ENCODE measurements at regions not wholly inside any gene's neighbourhood (a gene's known extent, or its start where the extent isn't known, plus 50 kb on each side); places are given as distances from the start of the nearest gene placed in this dataset.
"Not testable (repeated sequence)": the region's sequence is repeated elsewhere in the genome, so short reads cannot be mapped to it uniquely, and the experiment has no call there.

- ATAC-seq = no peak
- Mint-ChIP-seq H3K27me3 (peaks cover 46% of the 10 kb centered on the region), H3K9me3 (no peaks in the 10 kb centered on the region), H3K36me3 (no peaks in the 10 kb centered on the region), H3K4me3 (no peak overlapping the region), H3K27ac (no peak overlapping the region), H3K4me1 (peaks cover 18% of the 10 kb centered on the region)
Observed at GRCh38 chr10:114872519-114873087, 51.0 kb downstream of the FHIP2A start.

- H3K27ac Mint-ChIP-seq = no peak overlapping the region
- peak overlapping the region; percentile 14 for H3K4me3 Mint-ChIP-seq
- no peaks in the 10 kb centered on the region for H3K36me3 Mint-ChIP-seq
- peaks cover 26% of the 10 kb centered on the region for H3K4me1 Mint-ChIP-seq
- H3K27me3 Mint-ChIP-seq = peaks cover 46% of the 10 kb centered on the region
- H3K9me3 Mint-ChIP-seq = no peaks in the 10 kb centered on the region
- ATAC-seq = peak; percentile 68
Observed at GRCh38 chr10:114874827-114875411, 53.3 kb downstream of the FHIP2A start.

DNA sequence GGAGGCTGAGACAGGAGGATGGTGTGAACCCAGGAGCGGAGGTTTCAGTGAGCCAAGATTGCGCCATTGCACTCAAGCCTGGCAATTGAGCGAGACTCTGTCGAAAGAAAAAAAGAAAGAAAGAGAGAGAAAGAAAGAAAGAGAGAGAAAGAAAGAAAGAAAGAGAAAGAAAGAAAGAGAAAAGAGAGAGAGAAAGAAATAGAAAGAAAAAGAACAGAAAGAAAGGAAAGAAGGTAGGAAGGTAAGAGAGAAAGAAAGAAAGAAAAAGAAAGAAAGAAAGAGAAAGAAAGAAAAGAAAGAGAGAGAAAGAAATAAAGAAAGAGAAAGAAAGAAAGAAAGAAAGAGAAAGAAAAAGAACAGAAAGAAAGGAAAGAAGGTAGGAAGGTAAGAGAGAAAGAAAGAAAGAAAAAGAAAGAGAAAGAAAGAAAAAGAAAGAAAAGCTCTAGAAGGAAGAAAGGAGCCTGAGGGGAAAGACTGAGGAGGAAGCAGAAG, 54.1 kb downstream of the FHIP2A start:
- ATAC-seq, H3K4me3 Mint-ChIP-seq, H3K9me3 Mint-ChIP-seq, H3K27ac Mint-ChIP-seq, H3K36me3 Mint-ChIP-seq: not testable (repeated sequence)
- Mint-ChIP-seq H3K27me3 (peaks cover 46% of the 10 kb centered on the region), H3K4me1 (peaks cover 26% of the 10 kb centered on the region)

- H3K27me3 Mint-ChIP-seq = peaks cover 44% of the 10 kb centered on the region
- no peak overlapping the region for H3K4me3 Mint-ChIP-seq
- ATAC-seq = no peak
- H3K27ac Mint-ChIP-seq = no peak overlapping the region
- no peaks in the 10 kb centered on the region for H3K9me3 Mint-ChIP-seq
- no peaks in the 10 kb centered on the region for H3K36me3 Mint-ChIP-seq
- H3K4me1 Mint-ChIP-seq = peaks cover 26% of the 10 kb centered on the region
Observed at GRCh38 chr10:114876169-114876568, 54.6 kb downstream of the FHIP2A start.

DNA sequence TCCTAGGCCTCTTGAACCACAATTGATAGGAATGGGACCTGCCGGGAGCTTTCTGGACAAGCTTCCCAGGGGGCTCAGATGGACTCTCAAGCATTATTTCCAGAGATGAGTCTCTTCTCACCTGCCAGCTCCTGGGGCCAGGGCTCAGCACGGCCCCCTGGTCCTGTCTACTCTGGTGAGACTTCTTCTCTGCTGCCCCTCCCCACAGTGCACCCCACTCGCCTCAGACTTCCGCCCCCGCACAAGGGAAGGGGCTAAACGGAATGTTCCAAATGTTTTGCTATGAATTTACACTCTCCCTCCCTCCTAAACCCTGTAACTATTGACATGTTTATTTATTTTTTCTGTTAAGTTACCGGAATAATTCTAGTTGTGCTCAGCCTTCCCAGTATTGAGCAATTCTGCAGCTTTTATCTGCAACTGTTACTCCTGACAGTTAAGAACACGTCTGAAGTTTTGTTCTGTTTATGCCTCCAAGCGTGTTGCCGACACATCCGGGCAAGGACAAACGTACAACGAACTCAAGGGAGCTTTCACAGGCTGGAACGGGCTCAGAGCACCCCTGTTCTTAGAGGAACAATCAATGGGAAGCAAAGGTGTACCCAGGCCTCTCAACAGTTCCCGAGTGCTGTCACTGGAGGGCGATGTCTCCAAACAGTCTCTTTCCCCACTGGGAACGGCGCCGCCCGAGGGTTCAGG, 55.2 kb downstream of the FHIP2A start:
- no peak overlapping the region for H3K4me3 Mint-ChIP-seq
- peaks cover 26% of the 10 kb centered on the region for H3K4me1 Mint-ChIP-seq
- no peak overlapping the region for H3K27ac Mint-ChIP-seq
- H3K9me3 Mint-ChIP-seq = no peaks in the 10 kb centered on the region
- peaks cover 39% of the 10 kb centered on the region for H3K27me3 Mint-ChIP-seq
- no peaks in the 10 kb centered on the region for H3K36me3 Mint-ChIP-seq
- peak; percentile 61 for ATAC-seq

DNA sequence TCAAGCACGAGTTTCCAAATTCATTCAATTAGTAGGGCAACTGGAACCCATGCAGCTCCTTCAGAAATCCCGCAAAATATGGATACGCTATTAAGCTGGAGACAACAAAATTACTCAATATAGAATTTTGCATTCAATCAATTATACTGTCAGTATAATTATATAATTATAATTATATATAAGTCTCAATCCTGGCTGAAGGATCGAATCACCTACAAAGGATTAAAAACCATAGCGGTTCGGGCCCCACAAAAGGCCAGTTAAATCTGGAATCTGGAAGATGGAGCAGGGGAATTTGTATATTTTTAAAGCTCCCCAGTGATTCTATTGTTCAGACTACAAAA, 55.7 kb downstream of the FHIP2A start:
- ATAC-seq = no peak
- peaks cover 33% of the 10 kb centered on the region for H3K27me3 Mint-ChIP-seq
- H3K27ac Mint-ChIP-seq = no peak overlapping the region
- H3K36me3 Mint-ChIP-seq = no peaks in the 10 kb centered on the region
- no peaks in the 10 kb centered on the region for H3K9me3 Mint-ChIP-seq
- H3K4me3 Mint-ChIP-seq = no peak overlapping the region
- H3K4me1 Mint-ChIP-seq = peaks cover 26% of the 10 kb centered on the region

- H3K9me3 Mint-ChIP-seq = no peaks in the 10 kb centered on the region
- no peaks in the 10 kb centered on the region for H3K36me3 Mint-ChIP-seq
- H3K4me3 Mint-ChIP-seq = no peak overlapping the region
- H3K27me3 Mint-ChIP-seq = peaks cover 29% of the 10 kb centered on the region
- ATAC-seq = no peak
- no peak overlapping the region for H3K27ac Mint-ChIP-seq
- peaks cover 26% of the 10 kb centered on the region for H3K4me1 Mint-ChIP-seq
Observed at GRCh38 chr10:114879093-114879492, 57.5 kb downstream of the FHIP2A start.

DNA sequence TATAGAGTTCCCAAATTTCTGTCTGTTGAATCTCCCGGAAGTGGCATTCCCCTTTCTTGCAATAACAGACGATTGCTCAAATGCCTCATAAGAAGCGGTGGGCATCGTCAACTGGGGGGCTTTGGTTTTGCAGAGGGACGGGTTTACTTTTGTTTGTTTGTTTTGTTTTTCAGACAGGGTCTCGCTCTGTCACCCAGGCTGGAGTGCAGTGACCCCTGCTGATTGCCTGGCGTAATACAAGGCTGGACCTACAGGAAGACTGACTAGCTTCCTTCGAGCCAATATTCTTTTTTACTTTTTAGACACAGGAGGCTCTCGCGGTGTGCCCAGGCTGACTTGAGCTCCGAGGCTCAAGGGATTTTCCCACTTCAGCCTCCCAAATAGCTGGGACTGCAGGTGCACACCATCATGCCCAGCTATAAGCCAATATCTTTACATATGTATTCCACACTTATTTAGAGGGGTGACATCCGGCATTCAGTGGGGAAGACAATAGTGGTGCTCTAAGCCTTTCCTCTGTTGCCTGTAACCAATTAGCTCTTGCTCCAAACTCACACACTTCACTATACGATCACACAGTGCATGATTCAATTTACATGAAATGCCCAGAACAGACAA, 58.1 kb downstream of the FHIP2A start:
- ATAC-seq = no peak
- H3K27ac Mint-ChIP-seq = no peak overlapping the region
- no peaks in the 10 kb centered on the region for H3K9me3 Mint-ChIP-seq
- H3K4me1 Mint-ChIP-seq = peaks cover 25% of the 10 kb centered on the region
- H3K27me3 Mint-ChIP-seq = peaks cover 25% of the 10 kb centered on the region
- peak overlapping the region; percentile 14 for H3K4me3 Mint-ChIP-seq
- H3K36me3 Mint-ChIP-seq = no peaks in the 10 kb centered on the region

- Mint-ChIP-seq H3K4me3 (no peak overlapping the region), H3K36me3 (no peaks in the 10 kb centered on the region)
- ATAC-seq = no peak
Observed at GRCh38 chr10:114881417-114881816, 56.6 kb upstream of the TRUB1 start.

GRCh38 chr10:114881901-114882300, 56.1 kb upstream of the TRUB1 start:
- no peaks in the 10 kb centered on the region for H3K36me3 Mint-ChIP-seq
- no peak for ATAC-seq
- H3K4me3 Mint-ChIP-seq = no peak overlapping the region
- H3K9me3 Mint-ChIP-seq = no peaks in the 10 kb centered on the region
- H3K27me3 Mint-ChIP-seq = peaks cover 2% of the 10 kb centered on the region
- peaks cover 7% of the 10 kb centered on the region for H3K4me1 Mint-ChIP-seq
- no peak overlapping the region for H3K27ac Mint-ChIP-seq

More at GRCh38 chr10:114881417-114881816, 56.6 kb upstream of the TRUB1 start:
- Mint-ChIP-seq H3K27me3 (peaks cover 7% of the 10 kb centered on the region), H3K27ac (no peak overlapping the region), H3K4me1 (peaks cover 8% of the 10 kb centered on the region), H3K9me3 (no peaks in the 10 kb centered on the region)

DNA sequence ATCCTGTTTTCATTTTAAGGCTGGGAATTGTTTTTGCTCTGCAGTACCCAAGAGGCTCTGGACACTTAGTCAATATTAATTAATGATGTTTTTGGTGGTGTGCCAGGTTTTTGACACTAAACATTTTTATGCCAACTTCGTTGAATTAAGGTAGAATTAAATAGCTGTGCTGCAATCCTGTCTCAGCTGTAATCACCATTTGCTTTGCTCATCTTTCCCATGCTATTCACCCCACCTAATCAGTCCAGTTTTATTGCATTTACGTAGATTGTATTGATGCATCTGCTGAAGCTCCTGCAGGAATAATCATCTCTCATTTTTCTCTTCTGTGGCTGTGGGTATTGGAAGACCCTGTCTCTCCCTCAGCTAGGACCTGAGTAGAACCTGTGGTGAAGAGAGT, 52.6 kb upstream of the TRUB1 start:
- Mint-ChIP-seq H3K9me3 (no peaks in the 10 kb centered on the region), H3K27ac (no peak overlapping the region), H3K36me3 (no peaks in the 10 kb centered on the region), H3K4me1 (no peaks in the 10 kb centered on the region), H3K27me3 (peaks cover 28% of the 10 kb centered on the region), H3K4me3 (no peak overlapping the region)
- no peak for ATAC-seq

All from stimulated activated memory B cell treated with anti-CD40 and anti-IgM and Interleukin-4, amounts not matched to agents 10 μg/mL and 1 μg/mL and 100 μg/mL, for 72 hours (primary cell).